Anterior cingulate cortex (tissue), 58 donors: ENCODE measurements at regions not wholly inside any gene's neighbourhood (a gene's known extent, or its start where the extent isn't known, plus 50 kb on each side); places are given as distances from the start of the nearest gene placed in this dataset.

ENCODE experiments used
- DNase-seq, 58 donors: peaks; one replicate each; lab custom pipeline; 2025; lab: John Stamatoyannopoulos, UW

GRCh38 chr7:156117542-156118247, 305.4 kb upstream of the SHH start:
- no peak for DNase-seq

GRCh38 chr7:156116514-156117215, 304.4 kb upstream of the SHH start:
- DNase-seq, result no peak

DNA sequence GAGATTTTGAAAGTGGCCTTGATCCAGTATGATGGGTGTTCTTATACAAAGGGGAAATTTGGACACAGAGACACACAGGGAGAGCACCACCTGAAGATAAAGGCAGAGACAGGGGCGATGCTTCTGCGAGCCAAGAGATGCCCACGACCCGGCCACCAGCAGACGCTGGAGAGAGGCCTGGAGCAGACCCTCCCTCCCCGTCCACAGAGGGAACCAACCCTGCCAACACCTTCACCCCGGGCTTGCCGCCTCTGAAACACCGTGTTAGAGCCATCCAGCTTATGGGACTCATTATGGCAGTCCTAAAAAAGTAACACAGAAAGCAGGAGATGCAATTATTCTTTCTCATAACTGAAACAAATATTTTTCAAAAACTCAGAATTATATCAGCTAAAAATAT, 303.3 kb upstream of the SHH start:
- no peak for DNase-seq

- DNase-seq, result no peak
These were observed 301.5 kb upstream of the SHH start for GRCh38 chr7:156113731-156114130.

DNA sequence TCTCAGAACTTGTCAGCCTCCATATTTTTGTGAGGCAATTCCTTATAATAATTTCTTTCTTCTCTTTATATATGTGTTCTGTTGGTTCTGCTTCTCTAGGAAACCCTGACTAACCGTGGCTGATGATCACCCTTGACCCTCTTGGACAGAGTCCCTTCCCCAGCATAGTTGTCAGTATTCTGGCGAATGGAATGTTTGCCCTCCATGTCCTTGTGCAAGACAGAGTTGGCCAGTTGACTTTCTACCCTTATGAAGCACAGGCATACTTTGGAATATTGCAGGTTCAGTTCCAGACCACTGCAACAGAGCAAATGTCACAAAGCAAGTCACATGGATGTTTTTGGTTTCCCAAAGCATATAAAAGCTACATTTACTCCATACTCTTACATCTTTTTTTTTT, 297.7 kb upstream of the SHH start:
- no peak for DNase-seq

- DNase-seq, result no peak
These were observed 296.8 kb upstream of the SHH start for GRCh38 chr7:156109076-156109475.

- no peak for DNase-seq
These were observed 295.7 kb upstream of the SHH start for GRCh38 chr7:156107957-156108356.

- no peak for DNase-seq
These were observed 293.8 kb upstream of the SHH start for GRCh38 chr7:156106107-156106426.

GRCh38 chr7:156105337-156106106, 293.3 kb upstream of the SHH start:
- no peak for DNase-seq

- DNase-seq, result no peak
These were observed 292.5 kb upstream of the SHH start for GRCh38 chr7:156104501-156105336.

- no peak for DNase-seq
These were observed 290.0 kb upstream of the SHH start for GRCh38 chr7:156102267-156102666.

DNA sequence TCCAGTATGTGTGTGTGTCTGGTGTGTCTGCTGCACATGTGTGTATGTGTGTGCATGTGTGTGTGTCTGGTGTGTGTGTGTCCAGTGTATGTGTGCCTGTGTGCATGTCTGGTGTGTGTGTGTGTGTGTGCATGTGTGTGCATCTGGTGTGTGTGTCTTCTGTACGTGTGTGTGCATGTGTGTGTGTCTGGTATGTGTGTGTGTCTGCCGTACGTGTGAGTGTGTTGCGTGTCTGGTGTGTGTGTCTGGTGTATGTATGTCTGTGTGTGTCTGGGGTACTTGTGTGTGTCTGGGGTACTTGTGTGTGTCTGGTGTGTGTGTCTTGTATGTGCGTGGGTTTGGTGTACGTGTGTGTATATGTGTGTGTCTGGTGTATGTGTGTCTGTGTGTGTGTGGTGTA, 289.1 kb upstream of the SHH start:
- DNase-seq, result no peak

DNA sequence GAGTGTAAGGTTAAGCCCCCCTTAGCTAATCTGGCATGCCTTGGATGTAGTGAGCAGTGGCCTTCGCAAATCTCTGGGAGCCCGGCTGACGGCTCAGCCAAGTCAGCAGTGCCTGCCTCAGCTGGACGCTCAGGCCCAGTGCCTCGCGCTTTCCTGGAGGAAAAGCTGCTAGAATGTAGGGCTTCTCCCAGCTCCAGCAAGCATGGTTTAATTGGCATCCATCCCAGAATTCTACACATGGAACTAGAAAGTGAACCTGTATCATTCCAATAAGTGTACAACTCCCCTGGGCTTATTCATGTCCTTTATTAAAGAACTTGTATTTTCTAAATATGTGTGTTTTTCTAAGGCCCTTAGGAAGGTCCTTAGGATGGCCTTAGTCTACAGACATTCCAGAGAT, 287.8 kb upstream of the SHH start:
- DNase-seq, result no peak

DNA sequence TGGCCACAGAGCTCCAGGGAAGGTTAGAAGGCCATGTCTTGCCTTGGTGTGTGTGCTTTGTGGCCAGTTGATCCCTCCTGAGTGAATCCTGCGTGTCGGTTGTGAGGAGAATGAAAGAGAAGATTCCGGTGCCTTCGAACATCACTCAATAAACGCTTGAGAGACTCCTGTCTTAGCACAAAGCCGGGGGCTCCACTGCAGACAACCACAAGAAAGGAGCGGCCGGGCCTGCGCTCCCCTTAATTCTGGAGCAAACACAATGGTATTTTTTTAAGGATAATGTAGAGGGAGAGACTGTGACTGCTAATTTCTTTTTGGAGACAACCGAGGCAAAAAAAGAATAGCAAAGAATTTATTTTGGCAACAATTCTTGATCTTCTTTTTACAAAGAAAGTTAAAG, 286.8 kb upstream of the SHH start:
- DNase-seq, result no peak

DNA sequence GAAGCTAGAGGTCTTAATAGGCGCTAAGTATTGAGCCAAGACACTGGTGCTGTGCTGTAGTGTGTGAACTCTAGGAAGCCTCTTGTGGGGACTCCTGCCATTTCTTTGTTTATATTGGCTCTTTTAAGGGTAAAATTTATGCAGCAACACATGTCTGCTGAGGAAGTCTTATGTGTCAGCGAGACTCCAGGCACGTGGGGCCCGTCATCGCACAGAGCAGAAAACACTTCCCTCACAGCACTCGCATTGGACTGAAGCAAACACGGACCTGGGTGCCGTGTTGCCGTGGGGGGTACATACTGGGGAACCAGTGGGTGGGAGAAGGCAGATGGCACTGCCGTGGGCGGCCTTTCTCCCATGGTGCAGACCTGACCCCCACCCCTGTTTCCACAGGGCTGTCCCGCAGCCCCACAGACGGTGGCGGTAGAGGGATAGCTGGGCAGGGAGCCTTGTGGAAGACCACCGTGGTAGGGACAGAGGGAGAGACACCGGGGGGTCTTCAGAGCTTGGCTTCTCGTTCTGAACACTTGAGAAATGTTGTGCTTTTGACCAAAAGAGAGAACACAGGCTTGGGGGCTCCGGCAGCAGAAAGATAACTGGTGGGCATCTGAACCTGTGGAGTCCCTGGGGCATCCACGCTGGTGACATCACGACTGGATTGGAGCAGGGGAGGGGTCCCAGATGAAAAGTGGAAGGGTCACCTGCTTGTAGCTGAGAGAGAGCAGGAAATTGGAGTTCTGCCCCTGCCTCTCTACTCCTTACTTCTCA, 284.7 kb upstream of the SHH start:
- no peak for DNase-seq

GRCh38 chr7:156095908-156096539, 283.8 kb upstream of the SHH start:
- no peak for DNase-seq

- DNase-seq, result no peak
These were observed 282.3 kb upstream of the SHH start for GRCh38 chr7:156094350-156095146.

DNA sequence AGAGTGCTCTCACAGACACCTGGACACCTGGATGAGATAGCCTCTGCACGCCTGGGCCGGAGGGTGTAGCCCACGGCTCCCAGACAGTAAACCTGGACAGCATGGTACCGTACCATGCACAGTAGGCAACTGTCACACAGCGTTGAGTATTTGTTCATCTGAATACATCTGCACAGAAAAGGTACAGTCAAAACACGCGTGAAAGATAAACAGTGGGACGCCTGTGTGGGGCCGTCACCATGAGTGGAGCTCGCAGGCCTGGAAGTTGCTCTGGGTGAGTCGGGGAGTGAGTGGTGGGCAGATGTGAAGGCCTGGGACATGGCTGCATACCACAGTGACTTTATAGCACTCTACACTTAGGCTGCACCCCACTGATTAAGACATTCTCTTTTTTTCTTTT, 280.0 kb upstream of the SHH start:
- DNase-seq, result no peak
